HEK293 (cell line): ENCODE measurements at regions not wholly inside any gene's neighbourhood (a gene's known extent, or its start where the extent isn't known, plus 50 kb on each side); places are given as distances from the start of the nearest gene placed in this dataset.

Experiments used
- CTCF ChIA-PET: fragments of 350-600 bp; formaldehyde crosslinking; extraction: SDS; loops from one replicate; lab custom pipeline; 2021; ENCODE audit warnings: antibody characterized with exemption; lab: Yijun Ruan, JAX
- POLR2A ChIA-PET: fragments of 300-600 bp; formaldehyde crosslinking; extraction: SDS; loops from one replicate; lab custom pipeline; 2020; ENCODE audit warnings: antibody characterized with exemption, inconsistent platforms; lab: Yijun Ruan, JAX
- H3K27ac ChIP-seq: fragments of 200-500 bp; sonication (Bioruptor generic); 2 replicates; pipeline ENCODE4 v1.5.1; 2014; ENCODE audit warnings: low read depth, low read length, control low read depth, inconsistent platforms; ENCODE audit errors: extremely low read depth
- H3K36me3 ChIP-seq, 2 experiments: fragments of 200-500 bp in 1 of 2; sonication (Bioruptor generic) in 1 of 2; 1 replicate in 1 of 2; 2 replicates in 1 of 2; pipeline ENCODE4 v1.5.1; 2014 to 2017; ENCODE audit warnings: inconsistent platforms in 2 of 2, low read length in 2 of 2; ENCODE audit not compliant: control insufficient read depth in 2 of 2, insufficient read depth in 1 of 2
- H3K4me1 ChIP-seq: fragments of 200-500 bp; sonication (Bioruptor generic); 2 replicates; pipeline ENCODE4 v1.5.1; 2014; ENCODE audit warnings: mild to moderate bottlenecking, low read length, inconsistent platforms; ENCODE audit not compliant: control insufficient read depth, insufficient read depth
- H3K4me3 ChIP-seq: 2 replicates; pipeline ENCODE4 v1.5.1; 2011; ENCODE audit warnings: low read depth, mild to moderate bottlenecking, control low read depth, low read length, moderate library complexity
- H3K9me3 ChIP-seq: fragments of 200-500 bp; sonication (Bioruptor generic); 2 replicates; pipeline ENCODE4 v1.5.1; 2014; ENCODE audit warnings: low read depth, low read length, inconsistent platforms; ENCODE audit not compliant: control insufficient read depth, insufficient read depth
- SETDB1 ChIP-seq: IDR thresholded peaks from one replicate; pipeline ENCODE4 v1.6.1; 2017; ENCODE audit warnings: mild to moderate bottlenecking, low read length, moderate library complexity, mixed read lengths; ENCODE audit not compliant: insufficient read length
- ZBTB20 ChIP-seq: fragments of 450-650 bp; formaldehyde crosslinking; IDR thresholded peaks from 2 replicates; pipeline ENCODE4 v1.5.1; 2016; ENCODE audit warnings: missing biosample characterization, missing genetic modification characterization
- ZBTB6 ChIP-seq: fragments of 450-650 bp; formaldehyde crosslinking; IDR thresholded peaks from 2 replicates; pipeline ENCODE4 v1.5.1; 2017; ENCODE audit warnings: missing biosample characterization, missing genetic modification characterization
- ZNF121 ChIP-seq: fragments of 450-650 bp; formaldehyde crosslinking; IDR thresholded peaks from 2 replicates; pipeline ENCODE4 v1.5.1; 2016; ENCODE audit warnings: missing biosample characterization, missing genetic modification characterization
- ZNF366 ChIP-seq: fragments of 450-650 bp; formaldehyde crosslinking; conservative IDR thresholded peaks from 2 replicates; pipeline ENCODE4 v1.5.1; 2016; ENCODE audit warnings: missing biosample characterization, missing genetic modification characterization
- ZNF423 ChIP-seq: fragments of 450-650 bp; formaldehyde crosslinking; IDR thresholded peaks from 2 replicates; pipeline ENCODE4 v1.5.1; 2016; ENCODE audit warnings: missing biosample characterization, missing genetic modification characterization
- ZNF571 ChIP-seq: fragments of 450-650 bp; formaldehyde crosslinking; IDR thresholded peaks from 2 replicates; pipeline ENCODE4 v1.5.0; 2017; ENCODE audit warnings: missing biosample characterization, missing genetic modification characterization
- ZNF610 ChIP-seq: fragments of 450-650 bp; formaldehyde crosslinking; IDR thresholded peaks from 2 replicates; pipeline ENCODE4 v1.5.1; 2016; ENCODE audit warnings: missing biosample characterization, missing genetic modification characterization, borderline replicate concordance
- TF ChIP-seq, protein P1 (sequence below): fragments of 450-650 bp; formaldehyde crosslinking; IDR thresholded peaks from 2 replicates; pipeline ENCODE4 v1.5.1; 2016; ENCODE audit warnings: missing biosample characterization, missing genetic modification characterization, borderline replicate concordance
- TF ChIP-seq, protein P2 (sequence below): fragments of 450-650 bp; formaldehyde crosslinking; conservative IDR thresholded peaks from 2 replicates; pipeline ENCODE4 v1.5.1; 2016; ENCODE audit warnings: low read depth, missing biosample characterization, missing genetic modification characterization

- CTCF ChIA-PET = no interaction called here
- POLR2A ChIA-PET = no interaction called here
Observed at GRCh38 chr3:126275620-126275904, 81.6 kb downstream of the KLF15 start.

GRCh38 chr3:126274735-126275619, 82.2 kb downstream of the KLF15 start:
- TF ChIP-seq, protein P1, sequence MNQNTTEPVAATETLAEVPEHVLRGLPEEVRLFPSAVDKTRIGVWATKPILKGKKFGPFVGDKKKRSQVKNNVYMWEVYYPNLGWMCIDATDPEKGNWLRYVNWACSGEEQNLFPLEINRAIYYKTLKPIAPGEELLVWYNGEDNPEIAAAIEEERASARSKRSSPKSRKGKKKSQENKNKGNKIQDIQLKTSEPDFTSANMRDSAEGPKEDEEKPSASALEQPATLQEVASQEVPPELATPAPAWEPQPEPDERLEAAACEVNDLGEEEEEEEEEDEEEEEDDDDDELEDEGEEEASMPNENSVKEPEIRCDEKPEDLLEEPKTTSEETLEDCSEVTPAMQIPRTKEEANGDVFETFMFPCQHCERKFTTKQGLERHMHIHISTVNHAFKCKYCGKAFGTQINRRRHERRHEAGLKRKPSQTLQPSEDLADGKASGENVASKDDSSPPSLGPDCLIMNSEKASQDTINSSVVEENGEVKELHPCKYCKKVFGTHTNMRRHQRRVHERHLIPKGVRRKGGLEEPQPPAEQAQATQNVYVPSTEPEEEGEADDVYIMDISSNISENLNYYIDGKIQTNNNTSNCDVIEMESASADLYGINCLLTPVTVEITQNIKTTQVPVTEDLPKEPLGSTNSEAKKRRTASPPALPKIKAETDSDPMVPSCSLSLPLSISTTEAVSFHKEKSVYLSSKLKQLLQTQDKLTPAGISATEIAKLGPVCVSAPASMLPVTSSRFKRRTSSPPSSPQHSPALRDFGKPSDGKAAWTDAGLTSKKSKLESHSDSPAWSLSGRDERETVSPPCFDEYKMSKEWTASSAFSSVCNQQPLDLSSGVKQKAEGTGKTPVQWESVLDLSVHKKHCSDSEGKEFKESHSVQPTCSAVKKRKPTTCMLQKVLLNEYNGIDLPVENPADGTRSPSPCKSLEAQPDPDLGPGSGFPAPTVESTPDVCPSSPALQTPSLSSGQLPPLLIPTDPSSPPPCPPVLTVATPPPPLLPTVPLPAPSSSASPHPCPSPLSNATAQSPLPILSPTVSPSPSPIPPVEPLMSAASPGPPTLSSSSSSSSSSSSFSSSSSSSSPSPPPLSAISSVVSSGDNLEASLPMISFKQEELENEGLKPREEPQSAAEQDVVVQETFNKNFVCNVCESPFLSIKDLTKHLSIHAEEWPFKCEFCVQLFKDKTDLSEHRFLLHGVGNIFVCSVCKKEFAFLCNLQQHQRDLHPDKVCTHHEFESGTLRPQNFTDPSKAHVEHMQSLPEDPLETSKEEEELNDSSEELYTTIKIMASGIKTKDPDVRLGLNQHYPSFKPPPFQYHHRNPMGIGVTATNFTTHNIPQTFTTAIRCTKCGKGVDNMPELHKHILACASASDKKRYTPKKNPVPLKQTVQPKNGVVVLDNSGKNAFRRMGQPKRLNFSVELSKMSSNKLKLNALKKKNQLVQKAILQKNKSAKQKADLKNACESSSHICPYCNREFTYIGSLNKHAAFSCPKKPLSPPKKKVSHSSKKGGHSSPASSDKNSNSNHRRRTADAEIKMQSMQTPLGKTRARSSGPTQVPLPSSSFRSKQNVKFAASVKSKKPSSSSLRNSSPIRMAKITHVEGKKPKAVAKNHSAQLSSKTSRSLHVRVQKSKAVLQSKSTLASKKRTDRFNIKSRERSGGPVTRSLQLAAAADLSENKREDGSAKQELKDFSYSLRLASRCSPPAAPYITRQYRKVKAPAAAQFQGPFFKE (tag by site-specific recombination) = no peak
- TF ChIP-seq ZNF366 (tag by site-specific recombination) = peak; percentile 80
- no peak for TF ChIP-seq ZBTB6 (tag by site-specific recombination)
- H3K4me1 ChIP-seq = no peaks in the 10 kb centered on the region
- no peak overlapping the region for H3K4me3 ChIP-seq
- ChIA-PET CTCF (no interaction called here), POLR2A (no interaction called here)
- H3K27ac ChIP-seq = no peak overlapping the region
- H3K9me3 ChIP-seq = no peaks in the 10 kb centered on the region
- no peaks in the 10 kb centered on the region for H3K36me3 ChIP-seq

More at GRCh38 chr3:126275620-126275904, 81.6 kb downstream of the KLF15 start:
- TF ChIP-seq ZNF423 (tag by site-specific recombination) = no peak
- no peak for TF ChIP-seq ZNF610 (tag by site-specific recombination)
- no peak for TF ChIP-seq SETDB1
- TF ChIP-seq ZBTB20 (tag by site-specific recombination) = no peak
- no peaks in the 10 kb centered on the region for H3K4me1 ChIP-seq
- no peaks in the 10 kb centered on the region for H3K9me3 ChIP-seq
- H3K4me3 ChIP-seq = no peak overlapping the region
- no peaks in the 10 kb centered on the region for H3K36me3 ChIP-seq
- H3K27ac ChIP-seq = no peak overlapping the region

DNA sequence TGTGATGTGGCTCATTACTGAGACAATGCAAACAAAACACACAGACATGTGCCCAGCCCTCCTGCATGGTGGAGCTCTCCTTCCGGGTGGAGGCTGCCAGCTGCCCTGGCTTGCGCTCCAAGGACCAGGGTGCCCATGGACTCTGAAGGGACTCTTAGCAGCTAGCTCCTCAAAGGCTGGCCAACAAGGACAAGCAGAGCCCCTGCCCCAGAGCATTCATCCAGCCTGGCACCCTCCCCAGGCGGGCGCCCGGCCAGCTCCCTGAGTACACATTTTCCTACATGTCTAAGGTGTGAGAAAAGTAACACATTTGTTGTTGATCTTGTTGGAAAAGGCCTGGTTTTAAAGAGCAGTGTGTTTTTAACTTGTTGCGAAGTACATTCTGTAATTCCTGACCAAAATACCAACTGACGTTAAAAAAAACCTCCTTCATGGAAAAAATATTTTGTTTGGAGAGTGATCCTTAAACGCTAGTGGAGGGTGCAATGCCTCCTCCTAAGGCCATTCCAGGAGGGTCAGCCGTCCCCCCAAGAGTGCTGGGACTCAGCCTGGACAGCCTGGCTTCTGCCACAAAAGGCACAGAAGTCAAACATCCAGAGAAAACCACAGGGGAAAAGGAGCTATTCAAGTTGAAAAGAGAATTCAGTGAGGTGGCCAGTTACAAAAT, 86.9 kb downstream of the KLF15 start:
- no peaks in the 10 kb centered on the region for H3K9me3 ChIP-seq
- H3K27ac ChIP-seq = no peak overlapping the region
- TF ChIP-seq ZNF571 (tag by site-specific recombination) (no peak), ZNF121 (no peak)
- TF ChIP-seq, protein P2, sequence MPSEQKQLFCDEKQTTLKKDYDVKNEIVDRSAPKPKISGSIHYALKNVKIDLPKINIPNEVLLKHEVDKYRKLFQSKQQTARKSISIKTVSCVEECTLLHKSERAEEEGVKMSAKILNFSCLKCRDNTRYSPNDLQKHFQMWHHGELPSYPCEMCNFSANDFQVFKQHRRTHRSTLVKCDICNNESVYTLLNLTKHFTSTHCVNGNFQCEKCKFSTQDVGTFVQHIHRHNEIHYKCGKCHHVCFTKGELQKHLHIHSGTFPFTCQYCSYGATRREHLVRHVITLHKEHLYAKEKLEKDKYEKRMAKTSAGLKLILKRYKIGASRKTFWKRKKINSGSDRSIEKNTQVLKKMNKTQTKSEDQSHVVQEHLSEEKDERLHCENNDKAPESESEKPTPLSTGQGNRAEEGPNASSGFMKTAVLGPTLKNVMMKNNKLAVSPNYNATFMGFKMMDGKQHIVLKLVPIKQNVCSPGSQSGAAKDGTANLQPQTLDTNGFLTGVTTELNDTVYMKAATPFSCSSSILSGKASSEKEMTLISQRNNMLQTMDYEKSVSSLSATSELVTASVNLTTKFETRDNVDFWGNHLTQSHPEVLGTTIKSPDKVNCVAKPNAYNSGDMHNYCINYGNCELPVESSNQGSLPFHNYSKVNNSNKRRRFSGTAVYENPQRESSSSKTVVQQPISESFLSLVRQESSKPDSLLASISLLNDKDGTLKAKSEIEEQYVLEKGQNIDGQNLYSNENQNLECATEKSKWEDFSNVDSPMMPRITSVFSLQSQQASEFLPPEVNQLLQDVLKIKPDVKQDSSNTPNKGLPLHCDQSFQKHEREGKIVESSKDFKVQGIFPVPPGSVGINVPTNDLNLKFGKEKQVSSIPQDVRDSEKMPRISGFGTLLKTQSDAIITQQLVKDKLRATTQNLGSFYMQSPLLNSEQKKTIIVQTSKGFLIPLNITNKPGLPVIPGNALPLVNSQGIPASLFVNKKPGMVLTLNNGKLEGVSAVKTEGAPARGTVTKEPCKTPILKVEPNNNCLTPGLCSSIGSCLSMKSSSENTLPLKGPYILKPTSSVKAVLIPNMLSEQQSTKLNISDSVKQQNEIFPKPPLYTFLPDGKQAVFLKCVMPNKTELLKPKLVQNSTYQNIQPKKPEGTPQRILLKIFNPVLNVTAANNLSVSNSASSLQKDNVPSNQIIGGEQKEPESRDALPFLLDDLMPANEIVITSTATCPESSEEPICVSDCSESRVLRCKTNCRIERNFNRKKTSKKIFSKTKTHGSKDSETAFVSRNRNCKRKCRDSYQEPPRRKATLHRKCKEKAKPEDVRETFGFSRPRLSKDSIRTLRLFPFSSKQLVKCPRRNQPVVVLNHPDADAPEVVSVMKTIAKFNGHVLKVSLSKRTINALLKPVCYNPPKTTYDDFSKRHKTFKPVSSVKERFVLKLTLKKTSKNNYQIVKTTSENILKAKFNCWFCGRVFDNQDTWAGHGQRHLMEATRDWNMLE = no peak
- ChIA-PET CTCF (interaction anchor here (1.0 kb wide), 1 partner anchor 119 kb away, joined by 3 read pairs; no protein-coding TSS in a partner anchor), POLR2A (no interaction called here)
- H3K4me3 ChIP-seq = no peak overlapping the region
- H3K36me3 ChIP-seq = no peaks in the 10 kb centered on the region
- no peaks in the 10 kb centered on the region for H3K4me1 ChIP-seq
